Brain pericyte (primary cell): ENCODE measurements at regions not wholly inside any gene's neighbourhood (a gene's known extent, or its start where the extent isn't known, plus 50 kb on each side); places are given as distances from the start of the nearest gene placed in this dataset.

Source experiments
- DNase-seq: peaks from one replicate; pipeline ENCODE4 v3.0.0-alpha.2; 2012; ENCODE audit warnings: low read depth, low spot score

- no peak for DNase-seq
Observed at GRCh38 chr12:92582475-92582874, 120.3 kb upstream of the PLEKHG7 start.

- no peak for DNase-seq
Observed at GRCh38 chr12:92581604-92582003, 121.2 kb upstream of the PLEKHG7 start.

DNA sequence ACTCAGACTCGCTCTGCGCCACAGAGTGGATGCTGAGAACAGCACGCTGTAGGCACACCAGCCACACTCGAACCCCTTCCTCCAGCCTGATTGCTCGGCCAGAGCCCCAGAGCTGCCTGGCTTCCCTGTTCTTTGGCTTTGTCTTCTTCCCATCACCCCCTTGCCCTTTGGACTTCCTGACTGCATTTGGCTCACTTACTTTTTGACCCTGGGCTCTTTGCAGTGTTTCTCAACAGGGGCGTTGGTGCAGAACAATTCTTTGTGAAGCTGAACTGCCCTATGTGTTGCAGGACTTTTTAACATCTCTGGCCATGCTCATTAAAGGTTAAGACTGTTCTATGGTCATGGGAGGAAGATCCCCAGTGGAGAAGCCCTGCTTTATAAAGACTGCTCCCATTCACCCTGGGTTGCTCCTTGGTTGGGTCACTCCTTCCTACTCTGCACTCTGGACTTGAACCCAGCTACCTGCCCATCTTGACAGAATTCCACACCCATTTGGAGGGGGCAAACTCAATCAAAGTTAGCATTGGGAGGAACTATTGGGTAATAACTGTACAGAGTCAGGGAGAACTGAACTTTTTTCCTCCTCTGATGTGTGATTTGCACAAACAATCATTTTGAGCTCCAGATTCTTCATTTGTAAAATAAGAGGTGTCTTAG lies 127.7 kb upstream of the PLEKHG7 start:
- DNase-seq, result no peak

DNA sequence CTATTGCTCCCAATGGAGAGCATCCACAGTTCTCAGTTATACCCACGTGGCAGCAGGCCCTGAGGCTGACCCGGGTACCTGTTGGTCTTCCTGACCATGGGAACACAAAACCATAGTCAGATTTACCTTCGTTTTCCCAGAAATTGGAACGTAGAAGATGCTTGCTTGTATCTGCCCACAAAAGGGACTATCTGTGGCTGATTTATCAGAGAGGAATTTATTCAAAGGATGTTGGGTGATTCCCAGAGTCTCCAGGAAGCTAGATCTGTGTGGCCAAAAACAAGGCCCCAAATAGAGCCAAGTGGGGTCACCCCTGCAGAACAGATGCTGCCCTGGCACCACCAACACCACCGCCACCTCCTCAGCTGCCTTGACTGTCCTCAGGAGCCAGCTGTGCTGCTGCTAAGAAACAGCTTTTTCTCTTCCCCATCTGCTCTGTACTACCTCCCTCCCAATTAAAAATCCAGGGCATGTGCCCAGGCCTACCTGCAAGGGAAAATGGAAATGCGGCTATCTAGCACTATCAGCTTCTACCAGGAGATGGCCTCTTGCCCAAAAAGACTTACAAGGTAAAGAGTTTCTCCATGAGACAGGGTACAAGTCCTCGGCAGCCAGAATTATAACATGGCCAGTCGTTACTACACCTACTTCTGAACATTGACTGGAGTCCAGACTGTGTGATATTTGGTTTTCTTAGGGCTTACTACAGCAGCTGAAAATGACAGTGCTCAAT lies 128.6 kb upstream of the PLEKHG7 start:
- DNase-seq, result no peak

DNA sequence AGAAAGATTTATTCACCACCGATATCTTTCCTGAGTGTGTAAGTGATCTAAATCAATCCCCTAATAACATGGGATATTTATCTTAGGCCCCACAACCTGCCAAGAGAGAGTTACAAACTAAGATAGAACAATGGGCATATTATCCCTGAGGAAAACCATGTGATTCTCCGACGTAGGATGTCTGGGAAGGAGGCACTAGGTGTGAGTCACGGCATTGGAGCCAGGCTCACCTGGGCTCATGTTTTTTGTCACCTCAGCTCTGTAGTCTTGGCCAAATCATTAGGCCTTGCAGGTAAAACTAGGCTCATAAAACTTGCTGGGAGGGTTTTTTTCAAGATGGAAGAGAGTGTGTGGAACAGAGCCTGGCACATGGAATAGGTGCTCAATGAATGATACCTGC lies 129.7 kb upstream of the PLEKHG7 start:
- no peak for DNase-seq

DNA sequence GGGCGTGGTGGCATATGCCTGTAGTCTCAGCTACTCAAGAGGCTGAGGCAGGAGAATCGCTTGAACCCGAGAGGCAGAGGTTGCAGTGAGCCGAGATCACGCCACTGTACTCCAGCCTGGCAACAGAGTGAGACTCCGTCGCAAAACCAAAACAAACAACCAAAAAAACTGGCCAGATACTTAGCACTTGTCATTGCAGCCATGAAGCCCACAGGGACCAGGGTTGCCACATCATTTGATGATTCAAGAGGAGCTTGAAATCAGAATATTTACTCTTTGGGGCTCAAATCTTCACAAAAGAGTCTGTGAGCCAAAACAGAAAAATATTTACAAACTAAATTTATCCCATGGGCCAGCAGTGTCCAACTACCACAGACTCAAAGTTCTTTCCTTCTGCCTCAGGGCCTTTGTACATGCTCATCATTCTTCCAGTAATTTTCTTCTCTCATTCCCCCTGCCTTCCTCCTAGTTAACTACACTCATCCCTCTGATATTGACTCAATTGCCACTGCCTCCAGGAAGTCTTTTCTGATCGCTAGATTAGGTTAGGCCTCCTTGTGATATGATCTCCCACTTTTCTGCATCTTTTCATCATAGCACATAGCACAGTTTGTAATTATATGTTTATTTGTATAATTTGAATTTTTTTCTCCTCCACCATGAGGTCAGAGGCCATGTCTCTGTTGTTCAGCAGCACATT lies 130.8 kb upstream of the PLEKHG7 start:
- DNase-seq, result no peak

GRCh38 chr12:92571169-92571568 lies 131.6 kb upstream of the PLEKHG7 start:
- DNase-seq, result no peak

DNA sequence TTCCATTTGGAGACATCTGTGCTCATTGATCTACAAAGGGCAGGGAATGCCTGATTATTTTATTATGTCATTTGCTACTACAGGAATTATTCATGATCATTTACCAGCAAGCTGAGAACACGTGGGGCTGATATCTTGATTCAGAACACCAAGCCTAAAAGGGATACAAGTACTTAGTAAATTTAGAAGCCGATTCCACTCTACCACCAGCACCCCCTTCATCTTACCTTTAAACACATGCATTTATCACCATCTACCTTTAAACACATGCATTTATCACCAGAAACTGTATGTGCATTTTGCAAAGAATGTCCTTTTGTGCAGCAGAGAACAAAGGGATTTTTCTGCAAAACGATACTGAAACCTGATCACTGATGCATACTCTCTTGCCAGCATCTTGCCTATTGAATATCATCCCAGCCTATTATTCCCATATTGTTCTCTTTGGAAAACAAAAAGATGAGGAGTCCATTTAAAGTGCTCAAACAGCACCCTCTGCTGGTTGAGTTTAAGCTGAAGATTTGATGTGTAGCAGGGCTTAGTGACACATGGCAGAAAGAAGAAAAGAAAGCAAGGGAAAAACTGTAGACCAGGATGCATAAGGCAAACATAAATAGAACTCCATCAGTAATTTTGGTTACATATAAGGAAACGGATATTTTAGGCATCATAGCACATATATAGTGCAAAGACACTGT lies 132.6 kb upstream of the PLEKHG7 start:
- DNase-seq, result peak; percentile 61

- DNase-seq, result no peak
Observed at GRCh38 chr12:92568691-92569090, 134.1 kb upstream of the PLEKHG7 start.

GRCh38 chr12:92566448-92567019 lies 136.3 kb upstream of the PLEKHG7 start:
- DNase-seq, result no peak

- no peak for DNase-seq
Observed at GRCh38 chr12:92563819-92564218, 139.0 kb upstream of the PLEKHG7 start.

- DNase-seq, result no peak
Observed at GRCh38 chr12:92562063-92562734, 140.6 kb upstream of the PLEKHG7 start.

GRCh38 chr12:92561543-92561899 lies 141.3 kb upstream of the PLEKHG7 start:
- peak; percentile 37 for DNase-seq

GRCh38 chr12:92560713-92561542 lies 141.9 kb upstream of the PLEKHG7 start:
- no peak for DNase-seq

GRCh38 chr12:92558806-92559205 lies 144.0 kb upstream of the PLEKHG7 start:
- no peak for DNase-seq

DNA sequence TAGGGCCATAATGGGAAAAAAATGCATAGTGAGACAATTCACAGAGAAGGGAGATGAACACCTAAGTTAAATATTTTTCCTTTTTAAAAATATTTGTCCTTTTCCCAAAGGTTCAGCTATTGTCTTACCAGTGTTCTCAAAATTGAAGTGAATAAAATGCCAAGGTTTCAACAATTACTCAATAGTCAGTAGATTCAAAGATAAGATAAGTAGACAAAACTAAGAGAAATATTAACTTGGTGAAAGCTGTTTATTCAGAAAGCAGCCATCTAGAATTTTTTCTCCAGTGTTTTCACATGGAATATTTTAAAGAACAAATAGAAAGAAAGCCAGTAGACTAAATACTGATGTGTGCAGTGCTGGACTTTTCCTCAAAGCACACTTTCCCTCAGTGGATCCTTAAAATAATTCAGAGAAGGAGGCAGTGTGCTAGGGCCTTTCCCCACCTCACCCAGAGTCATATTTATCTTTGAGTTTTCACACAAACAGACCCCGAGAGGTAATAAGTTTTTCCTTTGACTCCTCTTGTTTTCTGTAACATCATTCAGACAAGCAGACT lies 144.5 kb upstream of the PLEKHG7 start:
- DNase-seq, result no peak

GRCh38 chr12:92557422-92557724 lies 145.4 kb upstream of the PLEKHG7 start:
- DNase-seq, result no peak

GRCh38 chr12:92556637-92557421 lies 146.0 kb upstream of the PLEKHG7 start:
- no peak for DNase-seq

GRCh38 chr12:92556141-92556540 lies 146.6 kb upstream of the PLEKHG7 start:
- no peak for DNase-seq
